Right lobe of liver (tissue), 6 donors: ENCODE measurements at regions not wholly inside any gene's neighbourhood (a gene's known extent, or its start where the extent isn't known, plus 50 kb on each side); places are given as distances from the start of the nearest gene placed in this dataset.
"Not testable (repeated sequence)": the region's sequence is repeated elsewhere in the genome, so short reads cannot be mapped to it uniquely, and the experiment has no call there.

ENCODE experiments used
- ATAC-seq, 4 donors: fragments of 200-7000 bp; cut with Tn5 transposase; one replicate each; pipeline ENCODE4 v1.9.1; 2020; ENCODE audit warnings: mild to moderate bottlenecking in 4 of 4, moderate library complexity in 4 of 4
- DNase-seq, 3 donors: peaks; one replicate each; pipeline ENCODE4 v3.0.0-alpha.2; 2020
- H3K27ac ChIP-seq, 3 donors: fragments of 200-600 bp; one replicate each; pipeline ENCODE4 v1.8.0; 2022
- H3K27me3 ChIP-seq, 2 donors: fragments of 200-600 bp; one replicate each; pipeline ENCODE4 v1.8.0; 2022
- H3K36me3 ChIP-seq, 4 donors: fragments of 200-600 bp; sonication (generic) in 1 of 4; one replicate each; pipeline versions ENCODE4 v1.5.1 to v1.8.0; 2017 to 2022; ENCODE audit warnings: control low read depth in 1 of 4
- H3K4me1 ChIP-seq, 4 donors: fragments of 200-600 bp; sonication (generic) in 1 of 4; one replicate each; pipeline versions ENCODE4 v1.5.1 to v1.8.0; 2017 to 2022; ENCODE audit warnings: control low read depth in 1 of 4
- H3K4me3 ChIP-seq, 3 donors: fragments of 200-600 bp; one replicate each; pipeline ENCODE4 v1.8.0; 2022
- H3K9me3 ChIP-seq, 4 donors: fragments of 200-600 bp; sonication (generic) in 1 of 4; one replicate each; pipeline versions ENCODE4 v1.5.1 to v1.8.0; 2017 to 2022; ENCODE audit warnings: control low read depth in 1 of 4
- POLR2A ChIP-seq: fragments of 450-650 bp; IDR thresholded peaks from one replicate; pipeline ENCODE4 v1.6.1; 2017; ENCODE audit warnings: antibody characterized with exemption, mild to moderate bottlenecking
- WGBS: methylation state at CpG from one replicate; pipeline ENCODE4 v1.1.6; 2018; ENCODE audit warnings: low coverage, low lambda C conversion rate; ENCODE audit not compliant: insufficient coverage; ENCODE audit errors: missing lambda C conversion rate; 5-methylcytosine and 5-hydroxymethylcytosine counted together
- intact Hi-C, 2 donors: fragments of 100-400 bp; cut with DNase I; formaldehyde crosslinking; loops; one replicate each; pipeline versions ENCODE4 v1.11.2 to v1.14.1; 2022
- TF ChIP-seq, protein P1 (sequence below), 4 donors: fragments of 200-600 bp in 3 of 4; fragments of 450-650 bp in 1 of 4; IDR thresholded peaks; one replicate each; pipeline versions ENCODE4 v1.5.1 to v1.8.0; 2016 to 2022; ENCODE audit warnings: antibody characterized with exemption in 4 of 4, mild to moderate bottlenecking in 2 of 4
- donor health status: DM: no; HTN: yes; CAD: no.
- donor health status: DM: no; HTN: no; CAD: no.
- donor health status: DM: no; HTN: no; CAD: no.
- donor health status: DM: no; HTN: yes; CAD: no.
- donor health status: DM: no; HTN: yes; CAD: no.

GRCh38 chrX:155747520-155747919 lies 133.6 kb upstream of the VAMP7 start:
- Histone ChIP-seq H3K9me3 (no peaks in the 10 kb centered on the region), H3K27me3 (no peaks in the 10 kb centered on the region), H3K27ac (no peak overlapping the region), H3K36me3 (no peaks in the 10 kb centered on the region), H3K4me3 (no peak overlapping the region), H3K4me1 (peaks cover 0 to 2% (median 0%) of the 10 kb centered on the region in 4 donors)
- 26% methylated on average over 3 of the region's 3 CpGs for WGBS
- ATAC-seq (peak; percentile 29 to 52 (median 34)), DNase-seq (peak in 1 of 3 donors; percentile 44)
- intact Hi-C loops = no loop called here
- TF ChIP-seq POLR2A = no peak
- TF ChIP-seq, protein P1, sequence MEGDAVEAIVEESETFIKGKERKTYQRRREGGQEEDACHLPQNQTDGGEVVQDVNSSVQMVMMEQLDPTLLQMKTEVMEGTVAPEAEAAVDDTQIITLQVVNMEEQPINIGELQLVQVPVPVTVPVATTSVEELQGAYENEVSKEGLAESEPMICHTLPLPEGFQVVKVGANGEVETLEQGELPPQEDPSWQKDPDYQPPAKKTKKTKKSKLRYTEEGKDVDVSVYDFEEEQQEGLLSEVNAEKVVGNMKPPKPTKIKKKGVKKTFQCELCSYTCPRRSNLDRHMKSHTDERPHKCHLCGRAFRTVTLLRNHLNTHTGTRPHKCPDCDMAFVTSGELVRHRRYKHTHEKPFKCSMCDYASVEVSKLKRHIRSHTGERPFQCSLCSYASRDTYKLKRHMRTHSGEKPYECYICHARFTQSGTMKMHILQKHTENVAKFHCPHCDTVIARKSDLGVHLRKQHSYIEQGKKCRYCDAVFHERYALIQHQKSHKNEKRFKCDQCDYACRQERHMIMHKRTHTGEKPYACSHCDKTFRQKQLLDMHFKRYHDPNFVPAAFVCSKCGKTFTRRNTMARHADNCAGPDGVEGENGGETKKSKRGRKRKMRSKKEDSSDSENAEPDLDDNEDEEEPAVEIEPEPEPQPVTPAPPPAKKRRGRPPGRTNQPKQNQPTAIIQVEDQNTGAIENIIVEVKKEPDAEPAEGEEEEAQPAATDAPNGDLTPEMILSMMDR (IDR thresholded peaks at IDR 0.05) = no peak

DNA sequence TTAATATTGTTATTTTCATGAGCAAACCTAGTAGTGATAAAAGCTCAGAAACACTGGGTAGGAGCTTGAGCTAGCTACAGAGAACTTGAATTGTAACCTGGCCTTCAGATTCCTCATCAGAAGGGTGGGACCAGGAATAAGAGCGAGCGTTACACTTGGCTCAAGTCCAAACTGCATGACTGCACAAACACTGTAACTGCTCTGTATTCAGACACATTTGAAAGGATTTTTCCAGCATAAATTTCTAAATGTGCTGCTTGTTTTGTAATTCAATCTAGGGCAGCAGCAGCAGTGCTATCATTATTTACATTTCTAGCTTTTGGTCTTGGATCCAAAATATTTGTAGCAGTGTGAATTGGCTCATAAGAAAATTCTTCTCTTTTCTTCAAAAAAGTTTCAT lies 133.0 kb upstream of the TMLHE start:
- Histone ChIP-seq H3K9me3 (no peaks in the 10 kb centered on the region), H3K27me3 (no peaks in the 10 kb centered on the region), H3K36me3 (no peaks in the 10 kb centered on the region), H3K4me3 (no peak overlapping the region), H3K27ac (no peak overlapping the region), H3K4me1 (peaks cover 0 to 2% (median 0%) of the 10 kb centered on the region in 4 donors)
- no peak for DNase-seq
- WGBS = 6% methylated on average over 2 of the region's 2 CpGs
- TF ChIP-seq POLR2A = no peak
- TF ChIP-seq, protein P1 (IDR thresholded peaks at IDR 0.05) = no peak
- intact Hi-C loops = no loop called here
- ATAC-seq = no peak

- Histone ChIP-seq H3K27ac (no peak overlapping the region), H3K4me1 (peaks cover 0 to 2% (median 0%) of the 10 kb centered on the region in 4 donors), H3K9me3 (no peaks in the 10 kb centered on the region), H3K4me3 (no peak overlapping the region), H3K36me3 (no peaks in the 10 kb centered on the region), H3K27me3 (no peaks in the 10 kb centered on the region)
- intact Hi-C loops = no loop called here
- WGBS = 56% methylated on average over 2 of the region's 2 CpGs
- ATAC-seq (no peak), DNase-seq (no peak)
- no peak for TF ChIP-seq POLR2A
- TF ChIP-seq, protein P1 (IDR thresholded peaks at IDR 0.05) = no peak
Observed at GRCh38 chrX:155744534-155744933, 131.8 kb upstream of the TMLHE start.

GRCh38 chrX:155728335-155728734 lies 115.6 kb upstream of the TMLHE start:
- H3K4me3 ChIP-seq, ATAC-seq, H3K36me3 ChIP-seq, H3K27ac ChIP-seq, DNase-seq, H3K27me3 ChIP-seq, intact Hi-C loops, H3K9me3 ChIP-seq, H3K4me1 ChIP-seq: not testable (repeated sequence)
- WGBS = 48% methylated on average over 3 of the region's 5 CpGs

GRCh38 chrX:155718972-155719586 lies 106.3 kb upstream of the TMLHE start:
- Histone ChIP-seq H3K4me3 (no peak overlapping the region), H3K36me3 (no peaks in the 10 kb centered on the region), H3K4me1 (no peaks in the 10 kb centered on the region), H3K27me3 (no peaks in the 10 kb centered on the region), H3K9me3 (no peaks in the 10 kb centered on the region), H3K27ac (no peak overlapping the region)
- DNase-seq = no peak
- intact Hi-C loops = no loop called here
- TF ChIP-seq, protein P1 (IDR thresholded peaks at IDR 0.05) = no peak
- no peak for TF ChIP-seq POLR2A
- 53% methylated on average over 3 of the region's 4 CpGs for WGBS
- no peak for ATAC-seq
